NCI-H2196 (cell line): ENCODE measurements at regions not wholly inside any gene's neighbourhood (a gene's known extent, or its start where the extent isn't known, plus 50 kb on each side); places are given as distances from the start of the nearest gene placed in this dataset.
A peak's percentile ranks its signal among the peaks of the same experiment; 100 is the strongest.

ENCODE experiments used
- DNase-seq: peaks from one replicate; lab custom pipeline; 2025; ENCODE audit not compliant: unreplicated experiment; lab: John Stamatoyannopoulos, UW

GRCh38 chr11:70623906-70624597, 225.7 kb downstream of the CTTN start:
- no peak for DNase-seq

- DNase-seq: no peak
Observed at GRCh38 chr11:70624598-70624993, 226.3 kb downstream of the CTTN start.

- DNase-seq: no peak
Observed at GRCh38 chr11:70625051-70625450, 226.7 kb downstream of the CTTN start.

- DNase-seq: peak; percentile 5
Observed at GRCh38 chr11:70625582-70626518, 227.5 kb downstream of the CTTN start.

GRCh38 chr11:70627219-70627618, 228.9 kb downstream of the CTTN start:
- DNase-seq: peak; percentile 22

- DNase-seq: no peak
Observed at GRCh38 chr11:70628176-70628854, 230.0 kb downstream of the CTTN start.

- DNase-seq: no peak
Observed at GRCh38 chr11:70628855-70629844, 230.8 kb downstream of the CTTN start.

- DNase-seq: no peak
Observed at GRCh38 chr11:70630068-70630467, 231.7 kb downstream of the CTTN start.

GRCh38 chr11:70630816-70631623, 232.7 kb downstream of the CTTN start:
- DNase-seq: no peak

- no peak for DNase-seq
Observed at GRCh38 chr11:70631624-70632047, 233.3 kb downstream of the CTTN start.

- DNase-seq: no peak
Observed at GRCh38 chr11:70633610-70634009, 235.3 kb downstream of the CTTN start.

- DNase-seq: no peak
Observed at GRCh38 chr11:70636659-70637058, 238.3 kb downstream of the CTTN start.

GRCh38 chr11:70637186-70637800, 239.0 kb downstream of the CTTN start:
- no peak for DNase-seq

- no peak for DNase-seq
Observed at GRCh38 chr11:70637949-70638583, 239.7 kb downstream of the CTTN start.

GRCh38 chr11:70640408-70640807, 242.1 kb downstream of the CTTN start:
- no peak for DNase-seq

GRCh38 chr11:70641369-70641768, 243.0 kb downstream of the CTTN start:
- no peak for DNase-seq

- DNase-seq: no peak
Observed at GRCh38 chr11:70642266-70642665, 243.9 kb downstream of the CTTN start.

- DNase-seq: no peak
Observed at GRCh38 chr11:70643642-70644041, 245.3 kb downstream of the CTTN start.
